ENCODE measurements at regions not wholly inside any gene's neighbourhood (a gene's known extent, or its start where the extent isn't known, plus 50 kb on each side); places are given as distances from the start of the nearest gene placed in this dataset.

GRCh38 chr7:17507717-17508116 lies 209.3 kb downstream of the AHR start:
- no peak overlapping the region for H3K4me3 ChIP-seq (replicated peaks in 1 of 2; ENCODE audit: low read depth in 1 of 2, low read length in 2 of 2)
- no TSS peak for BruUV-seq (replicated peaks)
- ChIA-PET CTCF (no interaction called here), RAD21 (ENCODE audit: low non-redundant PET in 1 of 2, low total read pairs in 2 of 2, uncharacterized antibody in 2 of 2, unreplicated experiment in 2 of 2) (no interaction called here), POLR2A (no interaction called here)
- no peaks in the 10 kb centered on the region for H3K36me3 ChIP-seq (ENCODE audit: control insufficient read depth in 1 of 2, insufficient read depth in 2 of 2, low read length in 2 of 2)
- H3K9me3 ChIP-seq (ENCODE audit: control insufficient read depth in 1 of 2, insufficient read depth in 1 of 2, low read depth in 1 of 2, low read length in 2 of 2), result no peaks in the 10 kb centered on the region
- H3K27me3 ChIP-seq (ENCODE audit: insufficient read depth, low read length), result no peaks in the 10 kb centered on the region
- TF ChIP-seq ZFX (IDR thresholded peaks at IDR 0.05), result no peak
- TF ChIP-seq ATF3 (IDR thresholded peaks at IDR 0.05), result no peak
- no peak for TF ChIP-seq SIN3A (IDR thresholded peaks at IDR 0.05; ENCODE audit: low read depth)
- no peak for TF ChIP-seq EZH2 (IDR thresholded peaks at IDR 0.05)
- TF ChIP-seq SP1 (IDR thresholded peaks at IDR 0.05; ENCODE audit: low read depth), result no peak
- no peak for TF ChIP-seq POLR2A (IDR thresholded peaks at IDR 0.05; ENCODE audit: borderline replicate concordance, extremely low read depth, insufficient read depth, insufficient read length)
- TF ChIP-seq CTCF (IDR thresholded peaks at IDR 0.05 in 2 of 3, conservative IDR thresholded peaks at IDR 0.05 in 1 of 3; ENCODE audit: borderline replicate concordance in 1 of 3, insufficient read depth in 1 of 3, low read depth in 2 of 3, low read length in 2 of 3), result no peak
- no peak for TF ChIP-seq TCF7L2 (IDR thresholded peaks at IDR 0.05; ENCODE audit: borderline replicate concordance, extremely low read depth, insufficient read depth, insufficient read length)
- no peak for TF ChIP-seq POLR2AphosphoS5 (IDR thresholded peaks at IDR 0.05; ENCODE audit: low read depth, low read length)
- TF ChIP-seq JUND (IDR thresholded peaks at IDR 0.05), result no peak
- no peak for TF ChIP-seq SRF (IDR thresholded peaks at IDR 0.05; ENCODE audit: low read depth)
- no peak for TF ChIP-seq ELF1 (IDR thresholded peaks at IDR 0.05; ENCODE audit: borderline replicate concordance, low read depth)
- TF ChIP-seq ZNF274 (IDR thresholded peaks at IDR 0.05; ENCODE audit: low read depth, low read length), result no peak
- TF ChIP-seq MAX (IDR thresholded peaks at IDR 0.05), result no peak
- TF ChIP-seq FOSL1 (IDR thresholded peaks at IDR 0.05; ENCODE audit: low read depth), result no peak
- TF ChIP-seq EZH2phosphoT487 (IDR thresholded peaks at IDR 0.05; ENCODE audit: borderline replicate concordance), result no peak
- TF ChIP-seq EGR1 (IDR thresholded peaks at IDR 0.05; ENCODE audit: low read depth), result no peak
- no peak for TF ChIP-seq YY1 (IDR thresholded peaks at IDR 0.05; ENCODE audit: extremely low read depth, insufficient replicate concordance, low read depth, low read length)
- no peaks in the 10 kb centered on the region for H4K20me1 ChIP-seq (ENCODE audit: insufficient read depth)
- no peak overlapping the region for H3K4me2 ChIP-seq (ENCODE audit: low read length)
- no peaks in the 10 kb centered on the region for H3K9me2 ChIP-seq (ENCODE audit: insufficient read depth)
- H3K9ac ChIP-seq (ENCODE audit: low read length), result no peak overlapping the region
- intact Hi-C loops (cut with micrococcal nuclease), result no loop called here
- no peaks in the 10 kb centered on the region for H3K79me2 ChIP-seq (ENCODE audit: insufficient read depth, low read length)
- no peak overlapping the region for H2AFZ ChIP-seq (ENCODE audit: low read depth, low read length, poor library complexity, severe bottlenecking)
- DNase-seq (ENCODE audit: low read depth, low spot score), result no peak
- H3K4me1 ChIP-seq (ENCODE audit: control insufficient read depth in 1 of 2, insufficient read depth in 2 of 2, low read length in 2 of 2), result no peaks in the 10 kb centered on the region
- H3K27ac ChIP-seq (ENCODE audit: low read depth, low read length), result no peak overlapping the region
- ATAC-seq, result no peak
